DMS 273 (cell line): ENCODE measurements at regions not wholly inside any gene's neighbourhood (a gene's known extent, or its start where the extent isn't known, plus 50 kb on each side); places are given as distances from the start of the nearest gene placed in this dataset.
"Not testable (repeated sequence)": the region's sequence is repeated elsewhere in the genome, so short reads cannot be mapped to it uniquely, and the experiment has no call there.

ENCODE experiments used
- DNase-seq: peaks from one replicate; lab custom pipeline; 2025; ENCODE audit not compliant: unreplicated experiment; lab: John Stamatoyannopoulos, UW

- DNase-seq: no peak
Observed at GRCh38 chr21:18810136-18810535, 406.6 kb upstream of the TMPRSS15 start.

- no peak for DNase-seq
Observed at GRCh38 chr21:18812308-18812707, 408.7 kb upstream of the TMPRSS15 start.

DNA sequence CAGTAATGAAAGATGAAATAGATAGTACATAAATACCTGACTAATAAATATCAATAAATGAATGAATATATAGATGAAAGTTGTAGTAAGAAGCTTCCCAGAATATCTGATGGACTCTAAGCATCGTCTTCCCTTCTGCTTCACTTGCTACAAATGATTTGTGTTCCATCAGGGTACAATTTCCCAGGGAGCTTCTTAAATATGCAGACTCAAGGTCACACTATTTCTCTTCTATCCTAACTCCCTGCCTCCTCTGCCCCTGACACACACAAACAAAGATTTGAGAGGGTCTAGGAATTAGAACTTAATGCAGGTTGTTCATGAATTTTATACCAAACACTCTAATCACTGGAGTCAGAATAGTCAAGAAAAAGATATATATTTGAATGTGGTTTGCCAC, 415.9 kb upstream of the TMPRSS15 start:
- DNase-seq: no peak

DNA sequence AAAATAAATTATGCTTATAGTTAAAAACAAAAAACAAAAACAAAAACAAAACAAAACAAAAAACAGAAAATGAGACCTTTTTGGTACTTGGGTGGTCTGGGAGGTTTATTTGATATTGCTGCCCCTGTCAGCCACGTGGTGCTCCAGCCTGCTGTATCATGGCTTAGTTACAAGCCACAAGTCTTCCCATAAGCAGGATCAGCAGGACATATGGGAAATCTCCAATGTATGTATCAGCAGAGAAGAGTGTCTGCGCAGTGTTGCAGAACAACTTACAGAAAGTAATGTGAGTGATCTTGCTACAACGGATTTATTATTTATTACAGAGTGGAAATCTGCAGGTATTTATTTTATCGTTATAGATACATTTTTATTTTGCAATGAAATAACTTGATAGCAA, 423.0 kb upstream of the TMPRSS15 start:
- DNase-seq: no peak

DNA sequence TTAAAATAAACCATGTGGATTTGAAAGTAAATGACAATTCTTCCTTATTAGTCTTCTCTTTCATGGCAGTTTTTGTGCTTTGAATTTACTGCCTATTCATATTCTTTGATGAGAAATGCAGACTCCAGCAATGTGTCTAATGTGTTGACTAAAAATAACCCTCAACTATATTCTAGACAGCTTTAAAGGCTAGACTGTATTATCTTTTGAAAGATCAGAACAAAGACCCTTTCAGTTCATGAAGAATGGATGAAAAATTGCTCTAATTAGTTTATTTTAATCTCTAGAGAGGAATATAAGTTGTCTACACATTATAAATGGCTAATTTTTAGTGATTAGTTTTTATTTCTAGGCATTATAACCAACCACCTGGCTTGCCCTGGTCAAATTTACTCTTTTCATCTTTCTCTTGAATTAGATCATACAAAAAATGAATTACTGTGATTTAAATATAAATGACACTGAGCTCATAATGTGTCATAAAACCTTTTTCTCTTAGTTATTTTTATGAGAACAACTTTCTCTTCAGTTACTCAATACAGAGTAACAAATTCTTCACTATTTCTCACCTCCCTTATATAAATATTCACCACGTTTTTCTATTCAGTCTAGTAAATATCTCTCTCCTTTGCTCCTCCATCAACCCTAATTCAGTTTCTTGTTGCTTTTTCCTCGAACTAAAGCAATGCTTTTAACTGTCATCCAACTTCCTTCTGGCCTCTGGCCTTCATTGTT, 428.5 kb upstream of the TMPRSS15 start:
- no peak for DNase-seq

GRCh38 chr21:18832950-18833349, 429.4 kb upstream of the TMPRSS15 start:
- no peak for DNase-seq

GRCh38 chr21:18834121-18834520, 430.5 kb upstream of the TMPRSS15 start:
- DNase-seq: not testable (repeated sequence)

DNA sequence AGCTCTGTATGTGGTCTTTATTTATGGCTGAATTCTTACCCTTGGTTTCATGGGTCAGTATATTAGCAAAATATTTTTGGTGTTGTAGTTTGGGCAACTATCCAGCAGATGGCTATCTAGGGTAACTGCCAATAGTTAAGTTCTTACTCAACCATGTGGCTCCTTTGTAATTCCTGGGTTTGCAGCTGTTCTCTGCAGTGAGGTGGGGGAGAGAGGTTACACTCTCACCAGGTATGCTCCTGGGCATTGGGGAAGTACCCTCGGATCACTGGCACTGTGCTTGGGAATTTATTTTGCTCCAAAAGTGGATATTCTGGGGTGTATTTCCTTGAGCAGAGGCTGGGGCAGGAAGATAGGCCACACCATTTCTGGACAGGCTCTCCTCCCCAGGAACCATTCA, 436.7 kb upstream of the TMPRSS15 start:
- DNase-seq: peak; percentile 62

DNA sequence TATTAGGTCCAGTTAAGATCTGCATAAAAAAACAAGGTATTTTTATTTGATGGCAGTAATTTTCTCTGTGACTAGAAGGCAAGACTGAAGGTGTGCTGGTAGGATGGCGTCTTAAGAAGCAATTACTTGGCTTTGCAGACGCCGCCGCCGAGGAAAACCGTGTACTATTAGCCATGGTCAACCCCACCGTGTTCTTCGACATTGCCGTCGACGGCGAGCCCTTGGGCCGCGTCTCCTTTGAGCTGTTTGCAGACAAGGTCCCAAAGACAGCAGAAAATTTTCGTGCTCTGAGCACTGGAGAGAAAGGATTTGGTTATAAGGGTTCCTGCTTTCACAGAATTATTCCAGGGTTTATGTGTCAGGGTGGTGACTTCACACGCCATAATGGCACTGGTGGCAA, 454.0 kb upstream of the TMPRSS15 start:
- not testable (repeated sequence) for DNase-seq

GRCh38 chr21:18869104-18869503, 465.5 kb upstream of the TMPRSS15 start:
- no peak for DNase-seq

DNA sequence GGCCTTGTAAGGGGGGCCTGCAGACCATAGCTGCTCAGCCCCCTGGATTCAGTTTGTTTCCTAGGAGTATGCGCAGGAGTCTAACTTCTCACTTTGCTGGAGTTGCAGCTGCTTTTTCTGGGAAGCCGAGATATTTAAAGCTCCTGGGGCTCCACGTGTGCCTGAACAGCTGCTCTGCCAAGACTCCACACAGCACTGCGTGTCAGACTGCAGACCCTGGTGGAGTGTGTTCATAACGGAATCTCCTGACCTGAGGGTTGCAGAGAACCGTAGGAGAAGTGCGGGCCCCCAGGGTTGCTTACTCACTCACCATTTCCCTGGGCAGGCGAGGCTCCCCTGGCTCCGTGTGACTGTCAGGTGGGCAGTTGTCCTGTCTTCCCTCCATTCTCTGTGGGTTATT, 474.3 kb upstream of the TMPRSS15 start:
- no peak for DNase-seq

GRCh38 chr21:18887922-18888602, 484.5 kb upstream of the TMPRSS15 start:
- no peak for DNase-seq

- DNase-seq: no peak
Observed at GRCh38 chr21:18893406-18893805, 489.8 kb upstream of the TMPRSS15 start.

- no peak for DNase-seq
Observed at GRCh38 chr21:18894387-18894786, 490.8 kb upstream of the TMPRSS15 start.

DNA sequence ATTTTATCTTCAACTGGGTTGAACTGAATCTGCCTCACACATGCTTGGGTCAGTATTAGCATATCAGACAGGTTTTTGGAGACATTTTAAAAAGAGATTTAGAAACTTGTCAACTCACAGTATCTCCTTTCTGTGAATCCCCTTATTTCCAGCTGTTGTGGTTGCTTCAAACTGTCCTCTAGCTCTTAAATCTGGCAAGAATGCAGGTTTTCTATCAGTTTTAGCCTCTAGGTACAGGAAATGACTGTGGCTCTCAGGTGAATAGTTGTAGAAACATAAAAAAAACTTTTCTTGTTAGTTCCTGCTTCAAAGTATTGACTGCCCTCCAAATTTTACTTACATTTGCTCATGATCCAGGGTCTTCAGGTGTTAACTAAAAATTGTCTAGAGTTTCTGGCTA, 495.7 kb upstream of the TMPRSS15 start:
- no peak for DNase-seq

DNA sequence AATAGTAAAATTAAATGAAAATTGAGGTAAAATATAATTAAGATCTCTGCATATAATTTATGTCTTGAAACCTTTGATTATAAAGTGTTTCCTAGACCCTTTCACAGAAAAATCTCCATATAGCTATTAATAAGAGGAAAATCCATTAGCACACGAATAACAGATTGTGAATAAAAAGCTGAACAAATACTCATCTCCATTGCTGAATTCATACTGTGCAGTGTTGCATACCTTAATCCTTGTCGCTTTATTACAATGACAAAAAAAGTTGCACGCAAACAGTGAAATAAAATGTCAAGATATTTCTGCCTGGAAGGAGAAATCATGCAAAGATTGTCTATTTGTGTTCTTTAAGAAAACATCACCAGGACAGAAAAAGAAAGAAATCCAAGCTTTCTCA, 499.1 kb upstream of the TMPRSS15 start:
- no peak for DNase-seq

DNA sequence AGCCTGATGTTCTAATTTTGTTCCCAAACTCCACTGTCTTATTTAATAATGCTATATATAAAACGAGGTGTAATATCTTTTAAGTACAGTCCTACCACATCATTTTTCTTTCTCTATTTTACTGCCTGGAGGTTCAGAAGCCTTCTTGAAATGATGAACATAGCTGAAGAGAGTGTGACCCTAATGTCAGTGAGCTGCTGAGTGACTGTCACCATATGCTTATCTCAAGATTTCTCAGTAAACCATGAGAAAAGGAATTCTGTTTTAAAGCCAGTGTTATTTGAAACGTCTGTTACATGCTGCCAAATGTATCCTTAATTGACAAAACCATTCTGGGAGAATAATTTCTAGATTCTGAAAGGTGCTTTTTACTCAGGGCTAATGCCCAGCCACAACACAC, 503.5 kb upstream of the TMPRSS15 start:
- no peak for DNase-seq

GRCh38 chr21:18908641-18909040, 505.1 kb upstream of the TMPRSS15 start:
- DNase-seq: no peak

DNA sequence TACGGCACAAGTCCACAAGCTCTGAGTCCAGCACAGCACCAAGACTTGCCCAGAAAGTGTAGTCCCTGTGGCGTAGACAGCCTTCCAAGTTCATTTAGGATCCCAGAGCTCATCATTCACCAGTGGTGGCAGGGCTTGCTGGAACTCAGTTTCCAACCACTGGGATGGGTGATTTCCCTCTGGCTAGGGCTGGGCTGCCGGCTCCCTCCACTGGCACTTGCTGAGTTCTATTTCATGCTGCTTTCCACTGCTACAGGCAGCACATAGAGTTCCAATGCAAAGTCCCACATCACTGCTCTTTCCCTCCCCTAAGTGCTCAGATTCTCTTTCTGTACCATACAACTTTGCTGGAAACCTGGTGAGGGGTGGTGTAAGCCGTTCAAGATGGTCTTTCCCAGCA, 510.3 kb upstream of the TMPRSS15 start:
- DNase-seq: no peak

GRCh38 chr21:18914570-18914969, 511.0 kb upstream of the TMPRSS15 start:
- DNase-seq: no peak

DNA sequence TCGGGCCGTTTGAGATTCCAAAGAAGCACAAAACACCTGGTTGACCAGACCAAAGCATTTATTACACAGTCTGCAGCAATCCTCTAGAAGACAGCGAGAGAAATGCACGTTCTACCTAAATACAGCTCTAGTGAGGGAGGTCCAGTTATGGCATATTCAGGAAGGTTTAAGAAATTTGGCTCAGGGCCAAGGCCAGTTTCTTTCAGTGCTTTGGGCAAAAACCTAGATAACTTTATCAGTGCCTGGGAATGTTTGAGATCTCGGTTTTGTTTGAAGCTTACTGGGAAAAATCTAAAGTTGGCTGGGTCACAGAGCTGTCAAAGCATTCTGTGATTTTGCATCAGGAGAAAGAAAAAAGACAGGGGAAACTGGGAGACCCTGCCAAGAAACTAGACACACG, 514.0 kb upstream of the TMPRSS15 start:
- no peak for DNase-seq

GRCh38 chr21:18931237-18931636, 527.7 kb upstream of the TMPRSS15 start:
- no peak for DNase-seq

- no peak for DNase-seq
Observed at GRCh38 chr21:18937337-18937736, 533.8 kb upstream of the TMPRSS15 start.
